Spleen (tissue), 11 donors: ENCODE measurements at regions not wholly inside any gene's neighbourhood (a gene's known extent, or its start where the extent isn't known, plus 50 kb on each side); places are given as distances from the start of the nearest gene placed in this dataset.

Experiments
- DNase-seq: peaks from one replicate; pipeline ENCODE4 v3.0.0-alpha.2; 2020
- H3K27ac ChIP-seq, 8 donors: fragments of 200-600 bp; sonication (generic) in 7 of 8; 1 replicate in 4 of 8; 2 replicates in 4 of 8; pipeline versions ENCODE4 v1.5.0 to v1.8.0; 2016 to 2021; ENCODE audit warnings: inconsistent platforms in 4 of 8, mild to moderate bottlenecking in 4 of 8, moderate library complexity in 1 of 8
- H3K27me3 ChIP-seq, 7 donors: fragments of 200-600 bp; sonication (generic) in 6 of 7; replicated peaks in 1 of 7; 1 replicate in 4 of 7; 2 replicates in 3 of 7; pipeline versions ENCODE4 v1.5.0 to v1.8.0; 2016 to 2021; ENCODE audit warnings: inconsistent platforms in 3 of 7, mild to moderate bottlenecking in 1 of 7
- H3K36me3 ChIP-seq, 6 donors: fragments of 200-600 bp; sonication (generic) in 5 of 6; 1 replicate in 4 of 6; 2 replicates in 2 of 6; pipeline versions ENCODE4 v1.5.0 to v1.8.0; 2016 to 2021; ENCODE audit warnings: inconsistent platforms in 2 of 6
- H3K4me1 ChIP-seq, 6 donors: fragments of 200-600 bp; sonication (generic) in 5 of 6; 1 replicate in 3 of 6; 2 replicates in 3 of 6; pipeline versions ENCODE4 v1.5.0 to v1.8.0; 2016 to 2021; ENCODE audit warnings: inconsistent platforms in 3 of 6
- H3K4me3 ChIP-seq, 8 donors: fragments of 200-600 bp; sonication (generic) in 7 of 8; 1 replicate in 4 of 8; 2 replicates in 4 of 8; pipeline versions ENCODE4 v1.5.0 to v1.8.0; 2016 to 2021; ENCODE audit warnings: inconsistent platforms in 4 of 8, mild to moderate bottlenecking in 4 of 8, moderate library complexity in 2 of 8
- H3K9me3 ChIP-seq, 8 donors: fragments of 200-600 bp; sonication (generic) in 7 of 8; 1 replicate in 4 of 8; 2 replicates in 4 of 8; pipeline versions ENCODE4 v1.5.0 to v1.8.0; 2016 to 2021; ENCODE audit warnings: inconsistent platforms in 4 of 8
- POLR2A ChIP-seq, 3 donors: fragments of 450-650 bp; IDR thresholded peaks; one replicate each; pipeline ENCODE4 v1.5.1; 2017; ENCODE audit warnings: antibody characterized with exemption in 3 of 3, mild to moderate bottlenecking in 1 of 3
- POLR2AphosphoS5 ChIP-seq, 3 donors: sonication (generic); formaldehyde crosslinking; IDR thresholded peaks; one replicate each; pipeline ENCODE4 v1.5.1; 2017; ENCODE audit warnings: antibody characterized with exemption in 3 of 3
- WGBS, 5 donors: extraction: QIAGEN DNeasy Blood & Tissue Kit in 3 of 5; methylation state at CpG; one replicate each; pipeline versions ENCODE4 v1.1.5 to v1.1.7; 2013 to 2018; 5-methylcytosine and 5-hydroxymethylcytosine counted together
- intact Hi-C: fragments of 100-400 bp; cut with DNase I; formaldehyde crosslinking; loops from one replicate; pipeline ENCODE4 v1.15.0; 2023; ENCODE audit warnings: low total_unique reads
- TF ChIP-seq, protein P1 (sequence below), 11 experiments: fragments of 200-600 bp in 7 of 11; fragments of 450-650 bp in 4 of 11; sonication (generic) in 4 of 11; IDR thresholded peaks in 8 of 11; conservative IDR thresholded peaks in 3 of 11; 1 replicate in 7 of 11; 2 replicates in 4 of 11; pipeline versions ENCODE4 v1.4.0 to v1.8.0; 2016 to 2021; ENCODE audit warnings: antibody characterized with exemption in 11 of 11, inconsistent platforms in 4 of 11, mild to moderate bottlenecking in 1 of 11
- donor health status: healthy with polysubstance abuse.
- donor health status: DM: no; HTN: no; CAD: no; lungs with moderate emphysema.
- donor health status: DM: no; HTN: no; CAD: no.
- donor health status: Bipolar disorder and iron deficiency.
- donor health status: healthy.
- donor health status: DM: no; HTN: no; CAD: no.
- donor health status: DM: yes; HTN: yes; CAD: no.

DNA sequence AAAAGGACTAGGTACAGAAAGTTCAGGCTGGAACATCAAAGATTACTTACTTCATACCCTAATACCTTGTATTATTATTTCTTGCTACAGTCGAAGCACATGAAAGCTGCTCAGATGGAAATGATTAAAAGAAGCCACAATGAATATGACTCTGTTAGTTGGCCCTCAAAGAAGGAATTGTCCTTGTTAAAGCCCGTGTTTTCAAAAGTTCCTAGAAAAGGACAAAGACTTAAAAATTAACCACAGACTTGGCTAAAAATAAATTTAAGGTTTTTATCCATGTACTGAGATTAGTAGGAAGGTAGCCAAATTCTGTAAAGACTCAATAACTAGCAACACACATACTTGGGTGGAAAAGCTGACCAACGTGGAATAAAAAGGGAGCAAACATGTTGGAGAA is 251.0 kb upstream of the RARB start:
- WGBS, 5 donors: 60 to 81% (median 74%) methylated on average over 3 of the region's 3 CpGs
- no peak overlapping the region for H3K4me3 ChIP-seq
- no peaks in the 10 kb centered on the region for H3K4me1 ChIP-seq
- no peaks in the 10 kb centered on the region for H3K27me3 ChIP-seq
- H3K27ac ChIP-seq: no peak overlapping the region
- no peaks in the 10 kb centered on the region for H3K36me3 ChIP-seq
- DNase-seq: no peak
- no peak for TF ChIP-seq POLR2AphosphoS5 (IDR thresholded peaks at IDR 0.05)
- TF ChIP-seq POLR2A (IDR thresholded peaks at IDR 0.05): no peak
- TF ChIP-seq, protein P1, sequence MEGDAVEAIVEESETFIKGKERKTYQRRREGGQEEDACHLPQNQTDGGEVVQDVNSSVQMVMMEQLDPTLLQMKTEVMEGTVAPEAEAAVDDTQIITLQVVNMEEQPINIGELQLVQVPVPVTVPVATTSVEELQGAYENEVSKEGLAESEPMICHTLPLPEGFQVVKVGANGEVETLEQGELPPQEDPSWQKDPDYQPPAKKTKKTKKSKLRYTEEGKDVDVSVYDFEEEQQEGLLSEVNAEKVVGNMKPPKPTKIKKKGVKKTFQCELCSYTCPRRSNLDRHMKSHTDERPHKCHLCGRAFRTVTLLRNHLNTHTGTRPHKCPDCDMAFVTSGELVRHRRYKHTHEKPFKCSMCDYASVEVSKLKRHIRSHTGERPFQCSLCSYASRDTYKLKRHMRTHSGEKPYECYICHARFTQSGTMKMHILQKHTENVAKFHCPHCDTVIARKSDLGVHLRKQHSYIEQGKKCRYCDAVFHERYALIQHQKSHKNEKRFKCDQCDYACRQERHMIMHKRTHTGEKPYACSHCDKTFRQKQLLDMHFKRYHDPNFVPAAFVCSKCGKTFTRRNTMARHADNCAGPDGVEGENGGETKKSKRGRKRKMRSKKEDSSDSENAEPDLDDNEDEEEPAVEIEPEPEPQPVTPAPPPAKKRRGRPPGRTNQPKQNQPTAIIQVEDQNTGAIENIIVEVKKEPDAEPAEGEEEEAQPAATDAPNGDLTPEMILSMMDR (IDR thresholded peaks at IDR 0.05 in 8 of 11, conservative IDR thresholded peaks at IDR 0.05 in 3 of 11): no peak
- intact Hi-C loops: no loop called here
- H3K9me3 ChIP-seq: no peaks in the 10 kb centered on the region

DNA sequence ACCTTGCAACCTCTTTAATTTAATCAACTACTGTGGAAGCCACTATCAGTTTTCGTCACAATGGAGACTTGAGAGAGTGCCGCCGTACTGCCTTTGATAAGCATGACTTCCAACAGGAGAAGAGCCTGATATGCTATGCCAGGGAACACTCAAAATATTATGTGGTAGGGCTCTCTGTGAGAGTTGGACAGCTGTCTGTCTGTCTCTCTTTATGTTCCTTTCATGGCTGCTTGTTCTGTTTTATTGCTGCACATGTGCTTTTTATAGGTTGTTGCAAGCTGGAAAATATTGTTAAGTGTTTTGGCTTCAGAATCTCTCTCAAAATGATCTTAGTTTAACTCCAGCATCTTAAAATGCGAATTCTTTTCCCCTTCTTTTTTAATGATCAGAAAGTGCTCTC is 249.4 kb upstream of the RARB start:
- DNase-seq: no peak
- intact Hi-C loops: no loop called here
- Histone ChIP-seq H3K9me3 (no peaks in the 10 kb centered on the region), H3K4me3 (no peak overlapping the region), H3K27me3 (no peaks in the 10 kb centered on the region), H3K4me1 (no peaks in the 10 kb centered on the region), H3K27ac (no peak overlapping the region), H3K36me3 (no peaks in the 10 kb centered on the region)
- WGBS, 5 donors: 74 to 88% (median 87%) methylated on average over 4 of the region's 4 CpGs
- TF ChIP-seq, protein P1 (IDR thresholded peaks at IDR 0.05 in 8 of 11, conservative IDR thresholded peaks at IDR 0.05 in 3 of 11): no peak
- TF ChIP-seq POLR2AphosphoS5 (IDR thresholded peaks at IDR 0.05) (no peak), POLR2A (IDR thresholded peaks at IDR 0.05) (no peak)

DNA sequence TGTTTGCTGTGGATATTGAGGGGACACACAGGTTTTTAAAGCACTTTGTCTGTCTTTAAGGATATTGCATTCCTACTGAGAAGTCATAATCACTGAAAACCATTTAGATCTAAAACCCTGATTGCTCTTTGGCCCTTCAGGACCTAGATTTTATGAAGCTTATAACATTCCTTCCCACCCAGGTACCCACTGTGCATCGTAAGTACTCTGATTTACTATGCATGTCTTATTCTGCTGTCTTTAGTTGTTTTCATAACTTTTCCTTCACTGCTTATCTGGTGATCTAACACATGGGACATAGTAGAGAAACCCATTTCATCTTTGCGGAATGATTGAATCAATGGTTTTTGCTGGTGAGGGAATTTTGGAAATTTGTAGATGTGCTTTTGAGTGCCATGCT is 247.0 kb upstream of the RARB start:
- intact Hi-C loops: no loop called here
- DNase-seq: no peak
- WGBS, 5 donors: 90 to 94% (median 92%) methylated on average over 2 of the region's 2 CpGs
- Histone ChIP-seq H3K4me3 (no peak overlapping the region), H3K36me3 (no peaks in the 10 kb centered on the region), H3K4me1 (no peaks in the 10 kb centered on the region), H3K9me3 (no peaks in the 10 kb centered on the region), H3K27me3 (no peaks in the 10 kb centered on the region), H3K27ac (no peak overlapping the region)
- TF ChIP-seq, protein P1 (IDR thresholded peaks at IDR 0.05 in 8 of 11, conservative IDR thresholded peaks at IDR 0.05 in 3 of 11): no peak
- TF ChIP-seq POLR2A (IDR thresholded peaks at IDR 0.05): no peak
- no peak for TF ChIP-seq POLR2AphosphoS5 (IDR thresholded peaks at IDR 0.05)

DNA sequence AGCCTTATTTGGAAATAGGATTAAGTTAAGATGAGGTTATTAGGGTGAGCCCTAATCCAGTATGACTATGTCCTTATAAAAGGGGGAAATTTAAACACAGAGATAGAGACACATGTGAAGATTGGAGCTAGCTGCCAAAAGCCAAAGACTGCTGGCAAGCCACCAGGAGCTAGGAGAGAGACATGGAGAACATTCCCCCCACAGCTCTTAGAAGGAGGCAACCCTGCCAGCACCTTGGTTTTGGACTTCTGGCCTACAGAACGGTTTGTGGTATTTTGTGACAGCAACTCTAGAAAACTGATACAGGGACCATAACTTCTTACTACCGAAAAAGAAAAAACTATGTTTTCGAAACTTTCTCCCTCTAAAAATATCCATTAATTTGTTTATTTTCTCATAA is 245.3 kb upstream of the RARB start:
- no peak for DNase-seq
- H3K9me3 ChIP-seq: no peaks in the 10 kb centered on the region
- intact Hi-C loops: no loop called here
- TF ChIP-seq, protein P1 (IDR thresholded peaks at IDR 0.05 in 8 of 11, conservative IDR thresholded peaks at IDR 0.05 in 3 of 11): no peak
- TF ChIP-seq POLR2A (IDR thresholded peaks at IDR 0.05) (no peak), POLR2AphosphoS5 (IDR thresholded peaks at IDR 0.05) (no peak)
- H3K27ac ChIP-seq: no peak overlapping the region
- 80 to 86% (median 83%) methylated on average over 3 of the region's 3 CpGs for WGBS, 5 donors
- no peaks in the 10 kb centered on the region for H3K27me3 ChIP-seq
- H3K4me1 ChIP-seq: no peaks in the 10 kb centered on the region
- H3K4me3 ChIP-seq: no peak overlapping the region
- H3K36me3 ChIP-seq: no peaks in the 10 kb centered on the region
